GM19240 (cell line): ENCODE measurements at regions not wholly inside any gene's neighbourhood (a gene's known extent, or its start where the extent isn't known, plus 50 kb on each side); places are given as distances from the start of the nearest gene placed in this dataset.
"Not testable (repeated sequence)": the region's sequence is repeated elsewhere in the genome, so short reads cannot be mapped to it uniquely, and the experiment has no call there.

Experiments used
- DNase-seq: peaks from one replicate; pipeline ENCODE4 v3.0.0; 2011; ENCODE audit warnings: low spot score; ENCODE audit not compliant: insufficient read length

- no peak for DNase-seq
Observed at GRCh38 chr9:103068753-103069152, 73.6 kb downstream of the CYLC2 start.

GRCh38 chr9:103078581-103078980 is 83.4 kb downstream of the CYLC2 start:
- DNase-seq: no peak

- DNase-seq: no peak
Observed at GRCh38 chr9:103082494-103082893, 87.4 kb downstream of the CYLC2 start.

GRCh38 chr9:103089357-103089756 is 94.2 kb downstream of the CYLC2 start:
- no peak for DNase-seq

- DNase-seq: no peak
Observed at GRCh38 chr9:103104101-103104500, 109.0 kb downstream of the CYLC2 start.

- DNase-seq: no peak
Observed at GRCh38 chr9:103116246-103116645, 121.1 kb downstream of the CYLC2 start.

- no peak for DNase-seq
Observed at GRCh38 chr9:103126494-103126893, 131.4 kb downstream of the CYLC2 start.

GRCh38 chr9:103139891-103140290 is 144.8 kb downstream of the CYLC2 start:
- DNase-seq: no peak

- no peak for DNase-seq
Observed at GRCh38 chr9:103152473-103152872, 157.3 kb downstream of the CYLC2 start.

GRCh38 chr9:103167530-103167929 is 172.4 kb downstream of the CYLC2 start:
- DNase-seq: no peak

GRCh38 chr9:103168254-103168653 is 173.1 kb downstream of the CYLC2 start:
- no peak for DNase-seq

- DNase-seq: no peak
Observed at GRCh38 chr9:103169798-103170197, 174.7 kb downstream of the CYLC2 start.

GRCh38 chr9:103183701-103184171 is 188.6 kb downstream of the CYLC2 start:
- DNase-seq: no peak

GRCh38 chr9:103186959-103187358 is 191.8 kb downstream of the CYLC2 start:
- DNase-seq: no peak

- DNase-seq: no peak
Observed at GRCh38 chr9:103188781-103189350, 193.7 kb downstream of the CYLC2 start.

GRCh38 chr9:103193992-103194391 is 198.9 kb downstream of the CYLC2 start:
- DNase-seq: no peak

- DNase-seq: no peak
Observed at GRCh38 chr9:103203172-103203571, 208.0 kb downstream of the CYLC2 start.

GRCh38 chr9:103205881-103206585 is 210.9 kb downstream of the CYLC2 start:
- DNase-seq: not testable (repeated sequence)

- DNase-seq: no peak
Observed at GRCh38 chr9:103210607-103211006, 215.5 kb downstream of the CYLC2 start.

GRCh38 chr9:103215197-103215596 is 220.1 kb downstream of the CYLC2 start:
- DNase-seq: no peak

GRCh38 chr9:103225702-103226646 is 230.8 kb downstream of the CYLC2 start:
- no peak for DNase-seq

GRCh38 chr9:103226647-103227013 is 231.5 kb downstream of the CYLC2 start:
- no peak for DNase-seq
